Effector CD8-positive, alpha-beta T cell (primary cell): ENCODE measurements at regions not wholly inside any gene's neighbourhood (a gene's known extent, or its start where the extent isn't known, plus 50 kb on each side); places are given as distances from the start of the nearest gene placed in this dataset.

Experiments used
- DNase-seq: peaks from one replicate; lab custom pipeline; 2025; lab: John Stamatoyannopoulos, UW

- DNase-seq: no peak
Observed at GRCh38 chr3:72565593-72565992, 282.7 kb downstream of the SHQ1 start.

- DNase-seq: no peak
Observed at GRCh38 chr3:72563690-72564370, 284.4 kb downstream of the SHQ1 start.

GRCh38 chr3:72560846-72561675 lies 287.2 kb downstream of the SHQ1 start:
- DNase-seq: no peak

GRCh38 chr3:72559385-72559784 lies 288.9 kb downstream of the SHQ1 start:
- DNase-seq: no peak

- DNase-seq: no peak
Observed at GRCh38 chr3:72558001-72558400, 290.2 kb downstream of the SHQ1 start.

GRCh38 chr3:72555714-72556113 lies 292.5 kb downstream of the SHQ1 start:
- no peak for DNase-seq

- no peak for DNase-seq
Observed at GRCh38 chr3:72554689-72555088, 293.6 kb downstream of the SHQ1 start.

- no peak for DNase-seq
Observed at GRCh38 chr3:72553298-72553697, 294.9 kb downstream of the SHQ1 start.

GRCh38 chr3:72550582-72551262 lies 297.5 kb downstream of the SHQ1 start:
- DNase-seq: no peak

GRCh38 chr3:72549761-72550581 lies 298.3 kb downstream of the SHQ1 start:
- DNase-seq: no peak

- no peak for DNase-seq
Observed at GRCh38 chr3:72548981-72549380, 299.3 kb downstream of the SHQ1 start.

- DNase-seq: no peak
Observed at GRCh38 chr3:72548461-72548860, 299.8 kb downstream of the SHQ1 start.

- no peak for DNase-seq
Observed at GRCh38 chr3:72547183-72547582, 301.1 kb downstream of the SHQ1 start.

- DNase-seq: no peak
Observed at GRCh38 chr3:72544239-72544638, 304.0 kb downstream of the SHQ1 start.

- no peak for DNase-seq
Observed at GRCh38 chr3:72543246-72543645, 305.0 kb downstream of the SHQ1 start.

- no peak for DNase-seq
Observed at GRCh38 chr3:72542781-72543180, 305.5 kb downstream of the SHQ1 start.

- DNase-seq: no peak
Observed at GRCh38 chr3:72539856-72540255, 308.4 kb downstream of the SHQ1 start.

GRCh38 chr3:72538070-72538745 lies 310.0 kb downstream of the SHQ1 start:
- no peak for DNase-seq

- no peak for DNase-seq
Observed at GRCh38 chr3:72537448-72537847, 310.8 kb downstream of the SHQ1 start.

- DNase-seq: no peak
Observed at GRCh38 chr3:72536878-72537267, 311.4 kb downstream of the SHQ1 start.

GRCh38 chr3:72536206-72536877 lies 311.9 kb downstream of the SHQ1 start:
- no peak for DNase-seq
